MM.1S (cell line): ENCODE measurements at regions not wholly inside any gene's neighbourhood (a gene's known extent, or its start where the extent isn't known, plus 50 kb on each side); places are given as distances from the start of the nearest gene placed in this dataset.

ENCODE experiments used
- DNase-seq: peaks from one replicate; pipeline ENCODE4 v3.0.0-alpha.2; 2015
- H2AFZ ChIP-seq: fragments of 300-600 bp; sonication (generic); 2 replicates; pipeline ENCODE4 v1.6.0; 2016; ENCODE audit warnings: antibody characterized with exemption, low read length
- H3F3A ChIP-seq: fragments of 300-600 bp; sonication (generic); 2 replicates; pipeline ENCODE4 v1.6.1; 2016; ENCODE audit warnings: mild to moderate bottlenecking, antibody characterized with exemption, low read length, moderate library complexity, mixed read lengths; ENCODE audit not compliant: insufficient read depth
- H3K27ac ChIP-seq: fragments of 300-600 bp; sonication (generic); 2 replicates; pipeline ENCODE4 v1.5.1; 2016; ENCODE audit warnings: mild to moderate bottlenecking, low read length
- H3K27me3 ChIP-seq: fragments of 300-600 bp; sonication (generic); replicated peaks from 2 replicates; pipeline ENCODE4 v1.6.0; 2016; ENCODE audit warnings: low read length; ENCODE audit not compliant: insufficient read depth
- H3K36me3 ChIP-seq: fragments of 300-600 bp; sonication (generic); replicated peaks from 2 replicates; pipeline ENCODE4 v1.6.1; 2016; ENCODE audit warnings: mild to moderate bottlenecking, low read length, mixed read lengths; ENCODE audit not compliant: insufficient read depth
- H3K4me1 ChIP-seq: fragments of 300-600 bp; sonication (generic); 2 replicates; pipeline ENCODE4 v1.6.1; 2016; ENCODE audit warnings: low read length, mixed read lengths
- H3K4me2 ChIP-seq: fragments of 300-600 bp; sonication (generic); 2 replicates; pipeline ENCODE4 v1.6.0; 2016; ENCODE audit warnings: low read depth, low read length
- H3K4me3 ChIP-seq: fragments of 300-600 bp; sonication (generic); 2 replicates; pipeline ENCODE4 v1.5.1; 2016; ENCODE audit warnings: low read length, mixed read lengths
- H3K79me2 ChIP-seq: fragments of 300-600 bp; sonication (generic); 2 replicates; pipeline ENCODE4 v1.6.1; 2016; ENCODE audit warnings: mixed run types, low read length, mixed read lengths
- H3K9ac ChIP-seq: fragments of 300-600 bp; sonication (generic); 2 replicates; pipeline ENCODE4 v1.6.1; 2016; ENCODE audit warnings: low read length, mixed read lengths
- H3K9me2 ChIP-seq: fragments of 300-600 bp; sonication (generic); replicated peaks from 2 replicates; pipeline ENCODE4 v1.6.1; 2016; ENCODE audit warnings: mild to moderate bottlenecking, low read length, mixed read lengths; ENCODE audit not compliant: insufficient read depth
- H3K9me3 ChIP-seq: fragments of 300-600 bp; sonication (generic); replicated peaks from 2 replicates; pipeline ENCODE4 v1.6.1; 2016; ENCODE audit warnings: mild to moderate bottlenecking, low read length, mixed read lengths; ENCODE audit not compliant: insufficient read depth
- H4K20me1 ChIP-seq: fragments of 300-600 bp; sonication (generic); 2 replicates; pipeline ENCODE4 v1.6.1; 2016; ENCODE audit warnings: mild to moderate bottlenecking, low read length, moderate library complexity, mixed read lengths; ENCODE audit not compliant: insufficient read depth
- CTCF ChIP-seq: fragments of 300-600 bp; sonication (generic); IDR thresholded peaks from 2 replicates; pipeline ENCODE4 v1.5.1; 2016; ENCODE audit warnings: antibody characterized with exemption, low read length, mixed read lengths
- EZH2 ChIP-seq: fragments of 300-600 bp; sonication (generic); optimal IDR thresholded peaks from 2 replicates; pipeline ENCODE3; 2017; ENCODE audit warnings: low read depth, mild to moderate bottlenecking, antibody characterized with exemption, low read length, mixed read lengths
- EZH2phosphoT487 ChIP-seq: fragments of 300-600 bp; sonication (generic); IDR thresholded peaks from 2 replicates; pipeline ENCODE4 v1.6.1; 2018; ENCODE audit warnings: antibody characterized with exemption, low read length

DNA sequence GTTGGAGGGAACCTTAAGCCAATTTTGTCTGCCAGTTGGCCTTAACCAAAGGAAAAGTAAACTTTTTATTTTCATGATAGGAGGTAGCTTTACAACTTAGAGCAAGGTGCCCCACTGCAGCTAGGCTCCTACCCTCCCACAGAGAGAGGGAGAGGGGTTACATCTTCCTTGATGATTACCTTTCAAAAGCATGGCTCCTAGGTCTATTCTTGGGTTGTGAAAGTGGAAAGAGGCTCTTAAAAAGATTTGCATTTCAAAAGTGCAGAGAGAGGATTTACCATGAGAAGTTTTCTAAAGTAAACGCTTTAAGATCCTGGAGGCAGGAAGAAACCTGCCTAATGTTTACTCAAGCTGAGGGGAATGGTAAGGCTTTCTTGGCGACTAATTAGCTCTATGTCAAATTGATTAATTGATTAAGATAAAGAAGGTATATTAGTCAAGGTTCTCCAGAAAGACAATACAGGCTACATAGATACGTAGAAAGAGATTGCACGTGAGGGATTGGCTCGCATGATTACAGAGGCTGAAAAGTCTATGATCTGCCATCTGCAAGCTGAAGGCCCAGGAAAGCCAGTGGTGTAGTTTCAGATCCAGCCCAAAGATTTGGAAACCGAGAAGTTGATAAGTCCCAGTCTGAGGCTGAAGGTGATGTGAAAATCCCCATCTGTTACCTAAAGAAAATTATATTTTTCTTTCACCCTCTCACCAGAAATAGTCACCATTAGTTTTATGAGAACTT lies 333.8 kb upstream of the CTNND2 start:
- H3K9me3 ChIP-seq = no peaks in the 10 kb centered on the region
- no peak overlapping the region for H2AFZ ChIP-seq
- no peak overlapping the region for H3K4me3 ChIP-seq
- no peak overlapping the region for H3K4me2 ChIP-seq
- no peaks in the 10 kb centered on the region for H4K20me1 ChIP-seq
- H3K9ac ChIP-seq = no peak overlapping the region
- H3K4me1 ChIP-seq = no peaks in the 10 kb centered on the region
- H3K9me2 ChIP-seq = no peaks in the 10 kb centered on the region
- H3K27me3 ChIP-seq = no peaks in the 10 kb centered on the region
- H3K36me3 ChIP-seq = no peaks in the 10 kb centered on the region
- no peaks in the 10 kb centered on the region for H3F3A ChIP-seq
- H3K79me2 ChIP-seq = no peaks in the 10 kb centered on the region
- DNase-seq = no peak
- TF ChIP-seq EZH2phosphoT487 (no peak), CTCF (no peak), EZH2 (no peak)
- no peak overlapping the region for H3K27ac ChIP-seq

DNA sequence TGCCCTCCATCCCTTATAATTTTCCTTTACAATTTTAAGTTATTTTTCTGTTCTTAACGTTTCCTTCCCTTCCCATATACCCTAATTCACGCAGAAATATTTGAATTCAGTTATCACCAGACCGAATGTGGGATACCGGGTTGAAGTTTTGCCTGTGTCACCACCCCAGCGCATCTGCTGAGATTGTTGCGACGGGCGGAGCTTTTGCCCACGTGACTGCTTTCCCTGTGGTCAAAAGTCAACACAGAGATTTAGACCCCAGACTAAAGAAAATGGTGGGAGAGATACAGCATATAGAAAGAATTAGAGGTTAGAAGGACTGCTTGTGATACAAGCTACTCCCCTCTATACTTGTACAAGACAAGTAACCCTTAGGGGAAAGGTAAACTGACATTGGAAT lies 326.4 kb upstream of the CTNND2 start:
- no peak for DNase-seq
- Histone ChIP-seq H3K27ac (no peak overlapping the region), H3K9me3 (no peaks in the 10 kb centered on the region), H3K36me3 (no peaks in the 10 kb centered on the region), H4K20me1 (no peaks in the 10 kb centered on the region), H3K79me2 (no peaks in the 10 kb centered on the region), H3K27me3 (no peaks in the 10 kb centered on the region), H3K4me3 (no peak overlapping the region), H3K9me2 (no peaks in the 10 kb centered on the region), H3F3A (no peaks in the 10 kb centered on the region), H3K9ac (no peak overlapping the region), H3K4me2 (no peak overlapping the region), H2AFZ (no peak overlapping the region), H3K4me1 (no peaks in the 10 kb centered on the region)
- TF ChIP-seq CTCF (no peak), EZH2 (no peak), EZH2phosphoT487 (no peak)

DNA sequence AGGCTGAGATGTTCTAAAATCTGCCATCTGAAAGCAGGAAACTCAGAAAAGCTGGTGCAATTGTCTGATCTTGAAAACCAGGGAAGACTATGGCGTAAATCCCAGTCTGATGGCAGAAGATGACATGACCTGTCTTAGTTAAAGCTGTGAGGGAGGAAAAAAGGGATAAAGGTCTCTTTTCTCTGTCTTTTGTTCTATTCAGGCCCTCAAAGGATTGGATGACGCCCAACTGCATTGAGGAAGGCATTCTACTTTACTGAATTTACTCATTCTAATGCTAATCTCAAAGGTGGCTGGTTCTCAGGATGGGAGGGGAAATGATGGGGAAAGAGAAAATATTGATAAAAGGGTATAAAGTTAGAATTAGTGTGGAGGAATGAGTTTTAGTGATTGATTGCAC lies 312.8 kb upstream of the CTNND2 start:
- Histone ChIP-seq H3K9me3 (no peaks in the 10 kb centered on the region), H4K20me1 (no peaks in the 10 kb centered on the region), H2AFZ (no peak overlapping the region), H3K4me2 (no peak overlapping the region), H3K4me3 (no peak overlapping the region), H3K27me3 (no peaks in the 10 kb centered on the region), H3K9me2 (no peaks in the 10 kb centered on the region), H3K79me2 (no peaks in the 10 kb centered on the region), H3K36me3 (no peaks in the 10 kb centered on the region), H3F3A (no peaks in the 10 kb centered on the region), H3K9ac (no peak overlapping the region), H3K4me1 (no peaks in the 10 kb centered on the region), H3K27ac (no peak overlapping the region)
- TF ChIP-seq EZH2 = no peak
- TF ChIP-seq CTCF = no peak
- TF ChIP-seq EZH2phosphoT487 = no peak
- DNase-seq = no peak
